HFF-Myc (cell line): ENCODE measurements at regions not wholly inside any gene's neighbourhood (a gene's known extent, or its start where the extent isn't known, plus 50 kb on each side); places are given as distances from the start of the nearest gene placed in this dataset.

Experiments used
- DNase-seq: peaks from one replicate; pipeline ENCODE4 v3.0.0-alpha.2; 2011; ENCODE audit warnings: low read depth; ENCODE audit errors: extremely low read depth
- H3K4me3 ChIP-seq: replicated peaks from 2 replicates; pipeline ENCODE4 v1.5.1; 2011; ENCODE audit warnings: low read depth, mild to moderate bottlenecking, control low read depth, low read length
- CTCF ChIP-seq: IDR thresholded peaks from 2 replicates; pipeline ENCODE4 v1.5.1; 2012; ENCODE audit warnings: mild to moderate bottlenecking, low read depth, low read length, control low read depth; ENCODE audit errors: missing control alignments

- no peak overlapping the region for H3K4me3 ChIP-seq
- DNase-seq: no peak
- no peak for TF ChIP-seq CTCF
Measured at GRCh38 chr2:8520791-8521344, 161.0 kb upstream of the ID2 start.

- TF ChIP-seq CTCF: no peak
- no peak for DNase-seq
- H3K4me3 ChIP-seq: no peak overlapping the region
Measured at GRCh38 chr2:8522687-8523086, 159.2 kb upstream of the ID2 start.

GRCh38 chr2:8524388-8524787, 157.5 kb upstream of the ID2 start:
- no peak for TF ChIP-seq CTCF
- no peak overlapping the region for H3K4me3 ChIP-seq
- DNase-seq: no peak

GRCh38 chr2:8524823-8525222, 157.0 kb upstream of the ID2 start:
- no peak for DNase-seq
- no peak for TF ChIP-seq CTCF
- H3K4me3 ChIP-seq: no peak overlapping the region

GRCh38 chr2:8525236-8525581, 156.6 kb upstream of the ID2 start:
- H3K4me3 ChIP-seq: no peak overlapping the region
- TF ChIP-seq CTCF: no peak
- DNase-seq: no peak

GRCh38 chr2:8525582-8526402, 156.1 kb upstream of the ID2 start:
- H3K4me3 ChIP-seq: no peak overlapping the region
- DNase-seq: no peak
- no peak for TF ChIP-seq CTCF

DNA sequence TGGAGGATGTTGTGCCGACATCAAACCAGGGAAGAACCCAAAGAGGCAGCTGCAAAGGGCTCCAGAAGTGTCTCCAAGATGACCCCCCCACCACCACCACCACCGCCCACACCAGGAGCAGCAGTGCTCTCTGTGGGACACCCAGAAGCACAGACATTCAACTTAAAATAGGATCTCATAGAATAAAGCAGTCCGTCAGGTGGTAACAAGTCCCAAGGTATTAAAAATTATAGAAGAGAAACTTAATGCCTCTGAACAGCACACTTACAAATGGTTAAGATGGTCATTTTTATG, 155.5 kb upstream of the ID2 start:
- TF ChIP-seq CTCF: no peak
- H3K4me3 ChIP-seq: no peak overlapping the region
- no peak for DNase-seq
